ENCODE measurements at regions not wholly inside any gene's neighbourhood (a gene's known extent, or its start where the extent isn't known, plus 50 kb on each side); places are given as distances from the start of the nearest gene placed in this dataset.
"Not testable (repeated sequence)": the region's sequence is repeated elsewhere in the genome, so short reads cannot be mapped to it uniquely, and the experiment has no call there.

- not testable (repeated sequence) for DNase-seq (ENCODE audit: low spot score)
Observed at GRCh38 chrX:140633105-140633504, 76.5 kb upstream of the LINC00632 start.

GRCh38 chrX:140608111-140608510 is 101.4 kb upstream of the LINC00632 start:
- DNase-seq (ENCODE audit: low spot score), result no peak

- DNase-seq (ENCODE audit: low spot score), result no peak
Observed at GRCh38 chrX:140602140-140602539, 97.3 kb upstream of the SOX3 start.

GRCh38 chrX:140599851-140600250 is 95.0 kb upstream of the SOX3 start:
- no peak for DNase-seq (ENCODE audit: low spot score)

- no peak for DNase-seq (ENCODE audit: low spot score)
Observed at GRCh38 chrX:140589657-140590056, 84.8 kb upstream of the SOX3 start.

GRCh38 chrX:140586951-140587350 is 82.1 kb upstream of the SOX3 start:
- DNase-seq (ENCODE audit: low spot score), result no peak

- no peak for DNase-seq (ENCODE audit: low spot score)
Observed at GRCh38 chrX:140580478-140580877, 75.6 kb upstream of the SOX3 start.

- peak; percentile 17 for DNase-seq (ENCODE audit: low spot score)
Observed at GRCh38 chrX:140572724-140573123, 67.9 kb upstream of the SOX3 start.

- DNase-seq (ENCODE audit: low spot score), result no peak
Observed at GRCh38 chrX:140563893-140564292, 59.0 kb upstream of the SOX3 start.
